NCI-H1105 treated with DMSO at 0.1 percent for 48 hours (cell line): ENCODE measurements at regions not wholly inside any gene's neighbourhood (a gene's known extent, or its start where the extent isn't known, plus 50 kb on each side); places are given as distances from the start of the nearest gene placed in this dataset.
"Not testable (repeated sequence)": the region's sequence is repeated elsewhere in the genome, so short reads cannot be mapped to it uniquely, and the experiment has no call there.

Experiments used
- DNase-seq: peaks from one replicate; lab custom pipeline; 2025; lab: John Stamatoyannopoulos, UW

GRCh38 chr4:187799735-187800134, 195.8 kb upstream of the ZFP42 start:
- no peak for DNase-seq

- no peak for DNase-seq
Observed at GRCh38 chr4:187811591-187811990, 184.0 kb upstream of the ZFP42 start.

DNA sequence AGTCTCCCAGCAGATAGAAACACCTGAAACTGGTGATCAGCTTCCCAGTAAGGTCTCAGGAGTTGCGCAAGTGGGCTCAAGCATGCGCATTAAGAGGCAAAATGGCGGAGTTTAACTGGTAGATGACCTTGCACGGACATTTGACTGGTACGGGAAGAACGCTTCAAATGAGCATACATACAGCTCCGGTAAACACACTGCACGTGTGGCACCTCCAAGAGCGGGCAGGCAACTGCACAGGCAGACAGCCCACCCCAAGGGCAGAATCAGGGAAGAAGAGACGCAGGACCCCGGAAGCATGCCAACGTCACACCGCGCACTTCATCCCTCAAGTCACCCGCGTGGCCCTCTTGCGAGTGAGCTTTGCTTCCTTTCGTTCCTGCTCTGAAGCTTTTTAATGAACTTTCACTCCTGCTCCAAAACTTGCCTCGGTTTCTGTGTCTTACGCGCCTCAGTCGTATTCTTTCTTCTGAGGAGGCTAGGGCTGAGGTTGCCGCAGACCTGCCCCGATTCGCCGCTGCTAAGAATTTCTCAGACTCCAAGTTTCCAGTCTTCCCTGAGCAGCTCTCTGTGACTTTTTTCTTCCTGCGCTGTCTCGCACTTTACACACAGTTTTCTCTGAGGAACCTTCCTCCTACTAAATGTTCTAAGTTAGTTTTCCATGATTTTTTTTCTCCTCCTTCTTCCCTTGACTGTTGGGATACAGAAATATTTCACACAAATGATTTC, 180.7 kb upstream of the ZFP42 start:
- DNase-seq = no peak

GRCh38 chr4:187826725-187827124, 168.8 kb upstream of the ZFP42 start:
- no peak for DNase-seq

- DNase-seq = no peak
Observed at GRCh38 chr4:187827631-187828030, 167.9 kb upstream of the ZFP42 start.

DNA sequence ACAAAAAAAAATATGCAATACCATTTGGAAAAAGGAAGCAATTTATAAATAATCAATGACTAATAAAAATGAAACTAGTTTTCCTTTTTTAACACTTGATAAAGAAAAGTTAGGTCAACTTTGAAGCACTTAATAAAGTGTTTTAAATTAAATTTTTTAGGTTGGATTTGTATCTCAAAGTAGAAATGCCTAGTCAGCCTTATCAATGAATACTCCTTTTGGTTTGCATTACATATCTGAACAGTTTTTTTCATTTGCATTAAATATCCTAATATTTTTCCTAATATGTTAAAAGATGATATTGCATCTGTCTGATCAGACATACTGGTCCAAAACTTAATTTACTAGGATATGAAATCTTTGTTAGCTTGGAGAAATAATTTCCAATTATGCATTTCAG, 155.8 kb upstream of the ZFP42 start:
- no peak for DNase-seq

- DNase-seq = no peak
Observed at GRCh38 chr4:187840814-187841213, 154.8 kb upstream of the ZFP42 start.

DNA sequence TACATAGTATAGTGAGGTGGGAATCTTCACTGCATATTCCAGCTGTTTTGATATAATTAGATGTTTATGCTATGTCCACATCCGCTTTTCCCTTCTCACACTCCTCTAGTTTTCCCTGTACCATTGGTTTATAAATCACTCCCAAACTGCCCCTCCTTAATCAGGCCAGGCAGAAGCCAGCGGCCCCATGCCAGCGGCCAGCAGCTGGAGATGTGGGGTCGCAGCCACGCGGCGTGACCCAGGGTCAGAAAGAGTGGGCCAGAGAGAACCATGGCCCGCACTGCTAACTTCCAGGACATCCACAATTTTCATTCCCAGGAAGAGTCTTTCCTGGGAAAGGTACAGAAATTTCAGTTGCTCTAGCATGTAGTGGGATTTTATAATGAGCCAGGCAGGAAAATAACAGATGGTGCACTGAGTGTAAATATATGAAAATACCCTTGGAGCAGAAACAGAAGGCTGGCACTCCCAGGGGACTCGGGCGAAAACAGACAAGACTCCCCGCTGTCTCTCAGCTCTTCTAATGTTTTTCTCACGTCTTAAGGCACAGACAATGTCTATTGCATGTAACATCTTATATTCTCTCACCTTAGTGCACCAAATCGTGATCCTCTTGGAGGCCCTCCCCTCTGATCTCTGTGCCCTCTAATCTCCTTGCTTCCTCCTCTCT, 145.9 kb upstream of the ZFP42 start:
- no peak for DNase-seq

GRCh38 chr4:187865914-187866313, 129.7 kb upstream of the ZFP42 start:
- DNase-seq = no peak

GRCh38 chr4:187883049-187883448, 112.5 kb upstream of the ZFP42 start:
- no peak for DNase-seq

- no peak for DNase-seq
Observed at GRCh38 chr4:187883836-187884475, 111.6 kb upstream of the ZFP42 start.

- DNase-seq = no peak
Observed at GRCh38 chr4:187887906-187888305, 107.7 kb upstream of the ZFP42 start.

DNA sequence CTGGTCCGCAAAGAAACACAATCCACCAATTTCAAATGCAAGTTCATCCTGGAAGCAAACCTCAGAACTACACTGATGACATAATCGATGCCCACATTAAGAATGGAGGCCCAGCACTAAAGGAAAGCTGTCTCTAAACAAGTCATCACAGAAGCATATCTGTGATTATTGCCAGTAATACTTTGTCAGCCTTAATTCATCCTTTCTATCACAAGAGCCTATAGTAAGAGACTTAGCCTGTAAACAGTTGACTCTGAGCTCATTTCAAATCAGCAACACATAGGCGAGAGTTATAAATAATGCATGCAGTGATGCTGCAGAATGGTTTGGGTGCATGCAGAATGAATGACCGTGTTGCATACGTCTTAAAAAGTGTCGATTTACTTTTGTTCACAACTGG, 105.9 kb upstream of the ZFP42 start:
- no peak for DNase-seq

DNA sequence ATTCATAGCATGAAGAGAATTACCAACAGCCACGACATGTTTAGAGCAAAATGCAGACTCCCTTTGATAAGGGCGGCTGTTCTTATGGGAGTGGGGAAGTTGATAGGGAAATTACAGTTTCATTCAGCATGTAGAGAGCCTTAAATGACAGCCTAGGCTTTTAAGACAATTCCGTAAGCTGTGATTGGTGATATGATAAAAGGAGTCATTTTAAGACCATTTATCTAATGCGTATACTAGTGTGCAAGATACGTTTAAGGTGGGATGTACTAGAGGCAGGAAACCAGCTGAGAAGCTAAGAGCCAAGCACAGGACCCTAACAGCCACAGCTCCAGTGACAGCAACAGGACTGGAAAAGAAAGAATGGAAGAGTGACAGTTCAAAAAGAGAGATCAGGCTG, 102.2 kb upstream of the ZFP42 start:
- no peak for DNase-seq

- DNase-seq = no peak
Observed at GRCh38 chr4:187903106-187903505, 92.5 kb upstream of the ZFP42 start.

- no peak for DNase-seq
Observed at GRCh38 chr4:187903700-187904099, 91.9 kb upstream of the ZFP42 start.

GRCh38 chr4:187908079-187908561, 87.5 kb upstream of the ZFP42 start:
- DNase-seq = no peak

GRCh38 chr4:187908731-187909130, 86.8 kb upstream of the ZFP42 start:
- DNase-seq = no peak

- no peak for DNase-seq
Observed at GRCh38 chr4:187910741-187911140, 84.8 kb upstream of the ZFP42 start.

GRCh38 chr4:187915406-187915805, 80.2 kb upstream of the ZFP42 start:
- not testable (repeated sequence) for DNase-seq

GRCh38 chr4:187919966-187920365, 75.6 kb upstream of the ZFP42 start:
- no peak for DNase-seq

DNA sequence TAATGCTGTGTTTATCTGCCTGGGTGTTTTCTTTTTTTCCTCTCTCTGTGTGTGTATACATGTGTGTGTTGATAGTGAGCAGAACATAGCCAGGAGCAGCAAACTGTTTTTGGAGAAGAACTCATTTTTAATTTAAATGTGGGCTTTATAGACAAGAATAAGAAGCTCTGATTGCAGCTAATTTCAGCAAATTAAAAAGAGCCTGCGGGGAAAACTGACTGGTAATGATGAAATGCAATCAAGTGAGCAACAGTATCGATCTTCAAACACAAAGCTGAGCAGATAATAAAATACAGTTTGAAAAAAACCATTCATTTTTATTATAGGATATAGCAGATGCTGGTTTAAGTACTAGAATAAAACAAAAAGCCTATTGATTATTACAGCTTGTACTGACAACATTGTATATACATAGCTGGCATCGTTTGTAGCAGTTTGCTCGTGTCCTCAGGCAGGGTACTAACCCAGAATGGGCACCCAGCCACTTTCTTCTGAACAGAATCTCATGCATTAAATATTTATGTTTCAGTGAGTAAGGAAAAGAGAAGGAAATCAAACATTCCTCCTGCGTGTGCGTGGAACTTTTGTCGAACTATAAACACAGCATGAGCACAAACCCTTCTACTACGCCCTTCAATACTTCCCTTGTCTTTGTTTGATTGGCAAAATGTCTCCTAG, 73.5 kb upstream of the ZFP42 start:
- no peak for DNase-seq

DNA sequence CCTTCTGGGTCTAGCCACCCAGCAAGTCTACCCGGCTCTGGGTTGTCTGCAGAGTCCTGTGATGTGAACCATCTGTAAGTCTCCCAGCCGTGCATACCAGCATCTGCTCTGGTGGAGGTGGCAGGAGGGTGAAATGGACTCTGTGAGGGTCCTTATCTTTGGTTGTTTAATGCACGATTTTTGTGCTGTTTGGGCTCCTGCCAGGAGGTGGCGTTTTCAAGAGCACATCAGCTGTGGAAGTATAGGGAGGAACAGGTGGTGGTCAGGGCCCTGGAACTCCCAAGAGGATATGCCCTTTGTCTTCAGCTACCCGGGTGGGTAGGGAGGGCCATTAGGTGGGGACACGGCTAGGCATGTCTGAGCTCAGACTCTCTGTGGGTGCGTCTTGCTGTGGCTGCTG, 66.5 kb upstream of the ZFP42 start:
- DNase-seq = no peak
